ENCODE measurements at regions not wholly inside any gene's neighbourhood (a gene's known extent, or its start where the extent isn't known, plus 50 kb on each side); places are given as distances from the start of the nearest gene placed in this dataset.

DNA sequence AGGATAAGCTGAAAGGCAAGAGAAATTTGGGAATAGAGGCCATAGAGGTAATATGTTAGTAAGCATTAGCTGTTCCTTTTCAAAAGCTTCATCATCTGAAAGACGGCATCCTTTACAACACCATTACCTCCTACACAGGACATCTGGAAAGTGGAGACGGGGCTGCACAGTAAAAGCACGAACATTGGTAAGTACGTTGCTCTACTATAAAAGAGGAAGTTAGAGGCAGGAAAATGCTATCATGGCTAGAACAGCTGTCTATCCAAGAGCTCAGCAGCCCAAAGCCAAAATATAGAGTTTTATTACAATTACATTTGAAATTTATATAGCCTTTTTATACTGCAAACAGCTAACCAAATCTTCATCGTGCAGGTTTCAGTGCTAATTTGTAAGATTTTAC, 172.3 kb upstream of the GRIP1 start:
- DNase-seq (ENCODE audit: low read depth in 2 of 2): no peak

DNA sequence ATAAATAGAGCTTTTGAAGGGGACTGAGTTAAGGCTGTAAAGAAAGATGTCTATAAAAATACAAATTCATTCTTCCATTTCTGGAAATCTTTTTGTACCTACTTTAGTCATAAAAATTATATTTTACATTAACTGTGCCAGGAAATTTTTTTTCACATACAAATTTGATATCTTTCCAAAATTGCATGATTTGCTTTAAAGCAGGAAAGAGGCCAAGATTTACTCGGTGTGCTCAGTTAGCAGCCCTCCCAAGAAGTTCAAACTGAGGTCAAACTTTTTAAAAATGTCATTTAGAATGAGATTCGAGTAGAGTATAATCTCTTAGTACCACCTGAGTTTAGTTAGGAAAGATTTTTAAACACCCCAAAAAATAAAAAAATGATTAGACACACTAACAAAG, 173.2 kb upstream of the GRIP1 start:
- DNase-seq (ENCODE audit: low read depth in 2 of 2): no peak

- DNase-seq (ENCODE audit: low read depth in 2 of 2): no peak
These were observed 173.9 kb upstream of the GRIP1 start for GRCh38 chr12:66852765-66853164.

- no peak for DNase-seq (ENCODE audit: low read depth in 2 of 2)
These were observed 181.0 kb upstream of the GRIP1 start for GRCh38 chr12:66859751-66860440.

DNA sequence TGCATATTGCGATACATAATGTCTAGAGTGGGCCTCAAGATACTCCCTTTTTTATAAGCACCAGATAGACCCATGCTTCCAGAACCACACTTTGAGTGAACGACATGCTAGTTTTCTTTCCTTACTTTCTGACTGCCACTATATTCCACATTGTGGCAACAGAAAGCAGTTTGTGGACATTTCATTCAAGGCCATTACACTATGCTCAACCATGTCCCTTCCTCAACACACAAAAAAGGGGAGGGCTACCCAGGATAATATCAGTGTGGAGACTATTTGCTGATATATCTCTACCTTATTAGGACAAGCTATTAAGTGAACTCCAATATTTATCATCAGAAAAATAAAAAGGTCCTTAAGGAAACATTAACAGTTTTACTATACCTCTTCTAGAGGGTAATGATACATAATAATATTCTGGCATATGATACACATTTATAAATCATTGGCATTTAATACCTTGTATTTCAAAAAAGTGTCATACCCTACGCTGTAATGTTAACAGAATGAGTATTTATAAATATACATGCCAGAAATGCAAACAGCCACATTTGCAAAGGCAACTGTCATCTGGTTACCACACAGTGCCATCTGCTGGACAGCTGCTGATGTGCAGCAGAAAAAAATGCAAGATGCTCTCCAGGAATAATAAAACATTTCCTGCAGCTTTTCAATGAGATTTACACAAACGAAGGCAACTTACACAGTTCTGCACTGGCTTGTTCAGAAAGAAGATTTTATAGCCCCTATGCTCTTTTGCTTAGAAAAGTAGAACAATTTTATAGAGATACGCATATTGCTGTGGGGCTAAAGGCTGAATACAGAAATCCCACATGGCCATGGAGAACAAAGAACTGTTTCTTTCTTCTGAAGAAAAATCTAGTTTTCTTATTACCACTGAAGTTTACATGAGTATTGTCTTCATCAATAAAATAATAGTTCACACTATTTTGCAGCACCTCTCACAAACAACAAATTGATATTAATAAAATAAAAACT, 182.2 kb upstream of the GRIP1 start:
- DNase-seq (ENCODE audit: low read depth in 2 of 2): peak; percentile 34 to 57

GRCh38 chr12:66862356-66862985, 183.6 kb upstream of the GRIP1 start:
- DNase-seq (ENCODE audit: low read depth in 2 of 2): no peak

- no peak for DNase-seq (ENCODE audit: low read depth in 2 of 2)
These were observed 184.4 kb upstream of the GRIP1 start for GRCh38 chr12:66863276-66863675.

GRCh38 chr12:66877925-66878324, 199.0 kb upstream of the GRIP1 start:
- DNase-seq (ENCODE audit: low read depth in 2 of 2): no peak

DNA sequence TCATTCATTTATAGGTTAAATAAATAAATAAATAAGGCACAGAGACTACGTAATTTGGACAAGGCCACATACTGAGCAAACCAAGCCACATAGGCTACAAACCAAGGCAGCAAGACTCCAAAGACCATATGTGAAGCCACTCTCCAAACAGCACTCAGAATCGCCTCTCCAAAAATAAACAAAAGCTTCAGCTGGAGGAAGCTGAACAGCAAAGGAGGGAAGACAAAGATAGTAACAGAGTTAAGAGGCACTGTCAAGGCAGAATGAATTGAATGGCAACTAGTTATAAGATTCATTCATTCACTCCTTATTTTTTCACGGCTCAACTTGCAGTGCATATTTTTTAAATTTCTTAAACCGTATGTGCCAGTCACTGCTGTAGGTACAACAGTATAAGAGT, 200.5 kb upstream of the GRIP1 start:
- no peak for DNase-seq (ENCODE audit: low read depth in 2 of 2)

- no peak for DNase-seq (ENCODE audit: low read depth in 2 of 2)
These were observed 202.5 kb upstream of the GRIP1 start for GRCh38 chr12:66881386-66881785.

DNA sequence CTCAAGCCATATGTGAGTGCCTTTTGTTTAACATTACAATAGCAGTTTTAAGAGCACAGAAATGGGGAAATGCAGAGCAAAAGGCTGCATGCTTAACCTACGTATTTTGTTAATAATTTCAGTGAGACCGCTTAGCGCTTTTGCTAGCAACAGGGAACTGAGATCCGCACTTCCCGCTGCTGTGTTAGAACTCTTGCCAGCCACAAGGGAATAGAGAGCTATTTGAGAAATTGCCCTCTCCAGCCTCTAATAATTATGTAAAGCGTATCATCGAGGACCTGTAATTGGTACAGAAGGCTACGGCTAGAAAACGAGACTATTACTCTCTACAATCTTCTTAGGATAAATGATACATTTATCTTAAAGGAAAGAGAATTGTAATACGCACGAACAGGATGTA, 205.2 kb upstream of the GRIP1 start:
- DNase-seq (ENCODE audit: low read depth in 2 of 2): no peak

- DNase-seq (ENCODE audit: low read depth in 2 of 2): no peak
These were observed 206.4 kb upstream of the GRIP1 start for GRCh38 chr12:66885115-66885875.

- DNase-seq (ENCODE audit: low read depth in 2 of 2): no peak
These were observed 217.9 kb upstream of the GRIP1 start for GRCh38 chr12:66896797-66897196.

DNA sequence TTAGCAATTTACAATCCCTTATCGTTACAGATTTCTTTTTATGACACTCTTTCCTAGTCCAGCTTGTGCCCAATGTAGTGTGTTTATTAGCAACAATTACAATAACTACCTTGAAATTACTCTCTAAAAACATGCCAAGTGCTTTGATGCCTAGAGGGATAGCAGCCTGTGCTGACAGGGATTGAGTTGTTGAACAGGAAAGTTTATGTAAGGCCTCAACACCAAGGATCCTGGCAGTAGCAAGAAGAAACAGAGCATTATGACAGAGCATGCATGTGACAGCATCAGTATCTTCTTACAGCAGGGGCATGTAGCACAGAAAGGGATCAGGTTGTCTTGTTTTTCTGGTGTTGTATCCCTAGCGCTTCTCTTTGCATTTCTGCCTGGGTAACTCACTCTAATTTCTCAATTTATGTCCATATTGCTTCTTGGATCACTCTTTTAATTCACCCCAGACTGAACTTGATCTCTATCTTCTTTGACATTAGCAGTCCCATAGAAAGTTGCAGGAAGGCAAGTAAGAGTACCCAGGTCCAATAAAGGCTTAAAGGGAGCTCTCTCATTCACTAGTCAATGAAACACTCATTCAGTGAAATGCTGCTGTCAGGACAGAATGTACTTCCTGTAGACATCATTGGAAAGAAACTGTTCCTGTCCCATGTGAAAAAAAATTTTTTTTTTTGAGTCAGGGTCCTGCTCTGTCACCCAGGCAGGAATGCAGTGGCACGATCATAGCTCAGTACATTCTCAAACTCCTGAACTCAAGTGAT, 220.0 kb upstream of the GRIP1 start:
- DNase-seq (ENCODE audit: low read depth in 2 of 2): no peak

GRCh38 chr12:66899588-66899987, 220.7 kb upstream of the GRIP1 start:
- no peak for DNase-seq (ENCODE audit: low read depth in 2 of 2)

GRCh38 chr12:66900616-66901015, 221.7 kb upstream of the GRIP1 start:
- DNase-seq (ENCODE audit: low read depth in 2 of 2): no peak

- DNase-seq (ENCODE audit: low read depth in 2 of 2): no peak
These were observed 222.5 kb upstream of the GRIP1 start for GRCh38 chr12:66901138-66901932.

- DNase-seq (ENCODE audit: low read depth in 2 of 2): no peak
These were observed 223.1 kb upstream of the GRIP1 start for GRCh38 chr12:66902020-66902419.

DNA sequence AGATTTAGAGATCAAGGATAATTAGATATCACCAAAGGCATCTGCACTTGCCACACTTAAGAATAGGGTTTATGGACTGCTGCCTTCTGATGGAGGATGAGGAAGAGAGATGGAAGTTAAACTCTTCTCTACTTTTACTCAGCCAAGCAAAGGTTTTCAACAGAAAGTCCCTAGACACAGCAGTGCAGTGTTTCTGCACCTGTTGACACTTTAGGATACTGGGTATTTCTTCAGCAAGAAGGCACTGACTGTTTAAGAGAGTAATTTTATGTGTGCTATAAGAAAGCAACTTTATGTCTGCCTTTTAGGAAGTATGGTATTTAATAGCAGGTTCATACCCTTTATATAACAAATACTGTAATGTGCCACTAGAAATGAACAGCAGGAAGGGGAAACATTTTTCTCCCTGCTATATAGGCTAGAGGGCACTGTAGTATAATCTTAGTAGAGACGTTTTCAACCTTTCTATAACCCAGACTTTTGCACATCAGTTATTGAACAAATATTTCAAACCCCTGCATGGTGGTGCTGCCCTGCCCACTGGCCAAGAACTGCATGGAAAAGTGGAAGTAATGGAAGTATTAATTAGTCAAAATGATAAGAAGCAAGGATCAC, 225.0 kb upstream of the GRIP1 start:
- DNase-seq (ENCODE audit: low read depth in 2 of 2): no peak

GRCh38 chr12:66905201-66905600, 226.3 kb upstream of the GRIP1 start:
- no peak for DNase-seq (ENCODE audit: low read depth in 2 of 2)
